Sigmoid colon (tissue), 4 donors: ENCODE measurements at regions not wholly inside any gene's neighbourhood (a gene's known extent, or its start where the extent isn't known, plus 50 kb on each side); places are given as distances from the start of the nearest gene placed in this dataset.

Experiments used
- EP300 ChIP-seq, 4 donors: sonication (generic); formaldehyde crosslinking; IDR thresholded peaks; one replicate each; pipeline ENCODE4 v1.6.1; 2017; ENCODE audit warnings: antibody characterized with exemption in 4 of 4
- TF ChIP-seq, protein P1 (sequence below), 4 experiments: fragments of 450-650 bp in 3 of 4; fragments of 200-600 bp in 1 of 4; IDR thresholded peaks; one replicate each; pipeline ENCODE4 v1.5.1; 2016 to 2019; ENCODE audit warnings: antibody characterized with exemption in 4 of 4, mild to moderate bottlenecking in 3 of 4, moderate library complexity in 2 of 4

DNA sequence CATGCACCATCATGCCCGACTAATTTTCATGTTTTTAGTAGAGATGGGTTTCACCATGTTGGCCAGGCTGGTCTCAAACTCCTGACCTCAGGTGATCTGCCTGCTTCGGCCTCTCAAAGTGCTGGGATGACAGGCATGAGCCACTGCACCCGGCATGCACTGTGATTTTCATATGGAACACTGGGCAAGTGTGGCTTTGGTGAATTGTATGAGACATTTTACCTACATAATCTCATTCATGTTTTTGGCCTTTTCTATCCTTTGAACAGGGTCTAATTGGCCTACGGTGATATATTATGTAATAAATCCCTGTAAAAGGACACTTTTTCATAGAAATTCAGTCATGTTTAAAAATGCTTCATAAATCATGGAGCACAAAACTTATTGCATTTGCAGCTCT is 128.7 kb upstream of the SEMA6A start:
- TF ChIP-seq, protein P1, sequence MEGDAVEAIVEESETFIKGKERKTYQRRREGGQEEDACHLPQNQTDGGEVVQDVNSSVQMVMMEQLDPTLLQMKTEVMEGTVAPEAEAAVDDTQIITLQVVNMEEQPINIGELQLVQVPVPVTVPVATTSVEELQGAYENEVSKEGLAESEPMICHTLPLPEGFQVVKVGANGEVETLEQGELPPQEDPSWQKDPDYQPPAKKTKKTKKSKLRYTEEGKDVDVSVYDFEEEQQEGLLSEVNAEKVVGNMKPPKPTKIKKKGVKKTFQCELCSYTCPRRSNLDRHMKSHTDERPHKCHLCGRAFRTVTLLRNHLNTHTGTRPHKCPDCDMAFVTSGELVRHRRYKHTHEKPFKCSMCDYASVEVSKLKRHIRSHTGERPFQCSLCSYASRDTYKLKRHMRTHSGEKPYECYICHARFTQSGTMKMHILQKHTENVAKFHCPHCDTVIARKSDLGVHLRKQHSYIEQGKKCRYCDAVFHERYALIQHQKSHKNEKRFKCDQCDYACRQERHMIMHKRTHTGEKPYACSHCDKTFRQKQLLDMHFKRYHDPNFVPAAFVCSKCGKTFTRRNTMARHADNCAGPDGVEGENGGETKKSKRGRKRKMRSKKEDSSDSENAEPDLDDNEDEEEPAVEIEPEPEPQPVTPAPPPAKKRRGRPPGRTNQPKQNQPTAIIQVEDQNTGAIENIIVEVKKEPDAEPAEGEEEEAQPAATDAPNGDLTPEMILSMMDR (IDR thresholded peaks at IDR 0.05): no peak
- TF ChIP-seq EP300 (IDR thresholded peaks at IDR 0.05): no peak
